ENCODE measurements at regions not wholly inside any gene's neighbourhood (a gene's known extent, or its start where the extent isn't known, plus 50 kb on each side); places are given as distances from the start of the nearest gene placed in this dataset.
"Not testable (repeated sequence)": the region's sequence is repeated elsewhere in the genome, so short reads cannot be mapped to it uniquely, and the experiment has no call there.

DNA sequence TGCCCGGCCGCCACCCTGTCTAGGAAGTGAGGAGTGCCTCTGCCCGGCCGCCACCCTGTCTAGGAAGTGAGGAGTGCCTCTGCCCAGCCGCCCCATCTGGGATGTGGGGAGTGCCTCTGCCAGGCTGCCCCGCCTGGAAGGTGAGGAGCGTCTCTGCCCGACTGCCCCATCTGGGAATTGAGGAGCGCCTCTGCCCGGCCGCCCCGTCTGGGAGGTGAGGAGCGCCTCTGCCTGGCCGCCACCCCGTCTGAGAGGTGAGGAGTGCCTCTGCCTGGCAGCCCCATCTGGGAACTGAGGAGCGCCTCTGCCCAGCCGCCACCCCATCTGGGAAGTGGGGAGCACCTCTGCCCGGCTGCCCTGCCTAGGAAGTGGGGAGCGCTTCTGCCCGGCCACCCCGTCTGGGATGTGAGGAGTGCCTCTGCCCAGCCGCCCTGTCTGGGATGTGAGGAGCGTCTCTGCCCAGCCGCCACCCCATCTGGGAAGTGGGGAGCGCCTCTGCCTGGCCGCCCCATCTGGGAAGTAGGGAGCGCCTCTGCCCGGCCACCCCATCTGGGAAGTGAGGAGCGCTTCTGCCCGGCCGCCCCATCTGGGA lies 91.1 kb upstream of the ZNF519 start:
- BruUV-seq (replicated peaks); H3K9ac ChIP-seq (replicated peaks; ENCODE audit: extremely low read depth, insufficient read depth, low read length); intact Hi-C loops (cut with micrococcal nuclease); H3K36me3 ChIP-seq (ENCODE audit: control insufficient read depth in 2 of 2, extremely low read depth in 1 of 2, insufficient read depth in 2 of 2, low read length in 2 of 2); CTCF ChIA-PET; DNase-seq (ENCODE audit: low read depth, low spot score); H3K4me3 ChIP-seq (replicated peaks in 1 of 3; ENCODE audit: insufficient read depth in 1 of 3, low read depth in 1 of 3, low read length in 3 of 3); H3K4me1 ChIP-seq (ENCODE audit: control insufficient read depth, extremely low read depth, insufficient read depth, low read length); H3K27ac ChIP-seq (ENCODE audit: insufficient read depth, low read depth, low read length); H3K4me2 ChIP-seq (ENCODE audit: insufficient read depth, low read length); H3K9me3 ChIP-seq (replicated peaks; ENCODE audit: control insufficient read depth, insufficient read depth, low read length); H3K79me2 ChIP-seq (ENCODE audit: control insufficient read depth, insufficient read depth, low read length); H3K9me1 ChIP-seq (replicated peaks; ENCODE audit: control insufficient read depth, extremely low read depth, insufficient read depth, low read length); dilution Hi-C loops (cut with MboI; ENCODE audit: extremely low pct_ligation_motif_present, low sequenced_read_pairs); H3K27me3 ChIP-seq (ENCODE audit: control insufficient read depth in 2 of 2, insufficient read depth in 2 of 2, low read length in 2 of 2); H2AFZ ChIP-seq (ENCODE audit: low read depth, low read length); FAIRE-seq; POLR2A ChIA-PET; H4K20me1 ChIP-seq (replicated peaks; ENCODE audit: control insufficient read depth, extremely low read depth, insufficient read depth, low read length): not testable (repeated sequence)

GRCh38 chr18:14222354-14223221 lies 90.4 kb upstream of the ZNF519 start:
- FAIRE-seq; H2AFZ ChIP-seq (ENCODE audit: low read depth, low read length); H3K27ac ChIP-seq (ENCODE audit: insufficient read depth, low read depth, low read length); H4K20me1 ChIP-seq (replicated peaks; ENCODE audit: control insufficient read depth, extremely low read depth, insufficient read depth, low read length); CTCF ChIA-PET; H3K79me2 ChIP-seq (ENCODE audit: control insufficient read depth, insufficient read depth, low read length); H3K27me3 ChIP-seq (ENCODE audit: control insufficient read depth in 2 of 2, insufficient read depth in 2 of 2, low read length in 2 of 2); H3K36me3 ChIP-seq (ENCODE audit: control insufficient read depth in 2 of 2, extremely low read depth in 1 of 2, insufficient read depth in 2 of 2, low read length in 2 of 2); DNase-seq (ENCODE audit: low read depth, low spot score); H3K4me2 ChIP-seq (ENCODE audit: insufficient read depth, low read length); POLR2A ChIA-PET; intact Hi-C loops (cut with micrococcal nuclease); H3K4me1 ChIP-seq (ENCODE audit: control insufficient read depth, extremely low read depth, insufficient read depth, low read length); H3K9me1 ChIP-seq (replicated peaks; ENCODE audit: control insufficient read depth, extremely low read depth, insufficient read depth, low read length); H3K9ac ChIP-seq (replicated peaks; ENCODE audit: extremely low read depth, insufficient read depth, low read length); dilution Hi-C loops (cut with MboI; ENCODE audit: extremely low pct_ligation_motif_present, low sequenced_read_pairs); H3K4me3 ChIP-seq (replicated peaks in 1 of 3; ENCODE audit: insufficient read depth in 1 of 3, low read depth in 1 of 3, low read length in 3 of 3); BruUV-seq (replicated peaks); H3K9me3 ChIP-seq (replicated peaks; ENCODE audit: control insufficient read depth, insufficient read depth, low read length): not testable (repeated sequence)

All from endothelial cell of umbilical vein (primary cell).